ENCODE measurements at regions not wholly inside any gene's neighbourhood (a gene's known extent, or its start where the extent isn't known, plus 50 kb on each side); places are given as distances from the start of the nearest gene placed in this dataset.

- TF ChIP-seq CTCF (conservative IDR thresholded peaks at IDR 0.05) (no peak), EZH2 (IDR thresholded peaks at IDR 0.05; ENCODE audit: low read depth) (no peak)
Measured at GRCh38 chr6:50543666-50544065, 169.7 kb upstream of the TFAP2D start.

All from PC-9 (cell line).